H1 (cell line): ENCODE measurements at regions not wholly inside any gene's neighbourhood (a gene's known extent, or its start where the extent isn't known, plus 50 kb on each side); places are given as distances from the start of the nearest gene placed in this dataset.

ENCODE experiments used
- JUN ChIP-seq: IDR thresholded peaks from 2 replicates; pipeline ENCODE4 v1.6.1; 2011; ENCODE audit warnings: low read depth, mild to moderate bottlenecking, improper control_type of control experiment, low read length
- JUND ChIP-seq: IDR thresholded peaks from 2 replicates; pipeline ENCODE4 v1.6.1; 2011; ENCODE audit warnings: mild to moderate bottlenecking, improper control_type of control experiment, low read length
- NRF1 ChIP-seq: IDR thresholded peaks from 2 replicates; pipeline ENCODE4 v1.6.1; 2011; ENCODE audit warnings: mild to moderate bottlenecking, low read depth, low read length, improper control_type of control experiment
- POLR2A ChIP-seq, 2 experiments: IDR thresholded peaks; 1 replicate in 1 of 2; 2 replicates in 1 of 2; pipeline ENCODE4 v1.6.1; 2011; ENCODE audit warnings: low read depth in 2 of 2, low read length in 2 of 2, mild to moderate bottlenecking in 2 of 2; ENCODE audit errors: control extremely low read depth in 1 of 2
- SRF ChIP-seq: IDR thresholded peaks from 2 replicates; pipeline ENCODE4 v1.6.1; 2011; ENCODE audit warnings: mild to moderate bottlenecking, low read depth, low read length, moderate library complexity
- TF ChIP-seq, protein P1 (sequence below): fragments of 300-600 bp; sonication (generic); IDR thresholded peaks from 2 replicates; pipeline ENCODE4 v1.7.1; 2012; ENCODE audit warnings: low read length, moderate library complexity, mild to moderate bottlenecking, inconsistent platforms; ENCODE audit not compliant: insufficient replicate concordance
- TF ChIP-seq, protein P2 (sequence below): IDR thresholded peaks from 2 replicates; pipeline ENCODE4 v1.6.1; 2011; ENCODE audit warnings: low read length, improper control_type of control experiment

DNA sequence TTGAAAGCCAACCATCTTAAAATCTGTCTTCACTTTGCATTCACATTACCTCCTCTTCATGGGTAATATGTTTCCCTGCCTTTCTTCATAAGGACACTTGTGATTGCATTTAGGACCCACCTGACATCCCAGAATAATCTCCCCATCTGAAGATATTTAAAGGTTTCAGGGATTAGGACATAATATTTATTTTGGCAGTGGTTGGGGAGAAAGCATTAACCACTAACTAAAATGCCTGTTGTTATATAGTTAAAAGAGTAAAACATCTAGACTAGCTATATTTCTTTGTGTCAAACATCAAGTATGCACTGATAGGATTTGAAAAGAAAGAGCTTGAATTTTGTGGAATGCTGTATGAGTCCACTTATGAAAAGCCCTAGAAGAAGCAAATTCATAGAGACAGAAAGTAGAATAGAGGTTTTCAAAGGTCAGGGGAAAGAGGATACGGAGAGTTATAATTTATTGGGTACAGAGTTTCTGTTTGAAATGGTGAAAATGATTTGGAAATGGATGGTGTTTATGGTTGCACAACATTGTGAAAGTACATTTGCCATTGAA lies 457.7 kb upstream of the SPRY2 start (continued):
- TF ChIP-seq, protein P1, sequence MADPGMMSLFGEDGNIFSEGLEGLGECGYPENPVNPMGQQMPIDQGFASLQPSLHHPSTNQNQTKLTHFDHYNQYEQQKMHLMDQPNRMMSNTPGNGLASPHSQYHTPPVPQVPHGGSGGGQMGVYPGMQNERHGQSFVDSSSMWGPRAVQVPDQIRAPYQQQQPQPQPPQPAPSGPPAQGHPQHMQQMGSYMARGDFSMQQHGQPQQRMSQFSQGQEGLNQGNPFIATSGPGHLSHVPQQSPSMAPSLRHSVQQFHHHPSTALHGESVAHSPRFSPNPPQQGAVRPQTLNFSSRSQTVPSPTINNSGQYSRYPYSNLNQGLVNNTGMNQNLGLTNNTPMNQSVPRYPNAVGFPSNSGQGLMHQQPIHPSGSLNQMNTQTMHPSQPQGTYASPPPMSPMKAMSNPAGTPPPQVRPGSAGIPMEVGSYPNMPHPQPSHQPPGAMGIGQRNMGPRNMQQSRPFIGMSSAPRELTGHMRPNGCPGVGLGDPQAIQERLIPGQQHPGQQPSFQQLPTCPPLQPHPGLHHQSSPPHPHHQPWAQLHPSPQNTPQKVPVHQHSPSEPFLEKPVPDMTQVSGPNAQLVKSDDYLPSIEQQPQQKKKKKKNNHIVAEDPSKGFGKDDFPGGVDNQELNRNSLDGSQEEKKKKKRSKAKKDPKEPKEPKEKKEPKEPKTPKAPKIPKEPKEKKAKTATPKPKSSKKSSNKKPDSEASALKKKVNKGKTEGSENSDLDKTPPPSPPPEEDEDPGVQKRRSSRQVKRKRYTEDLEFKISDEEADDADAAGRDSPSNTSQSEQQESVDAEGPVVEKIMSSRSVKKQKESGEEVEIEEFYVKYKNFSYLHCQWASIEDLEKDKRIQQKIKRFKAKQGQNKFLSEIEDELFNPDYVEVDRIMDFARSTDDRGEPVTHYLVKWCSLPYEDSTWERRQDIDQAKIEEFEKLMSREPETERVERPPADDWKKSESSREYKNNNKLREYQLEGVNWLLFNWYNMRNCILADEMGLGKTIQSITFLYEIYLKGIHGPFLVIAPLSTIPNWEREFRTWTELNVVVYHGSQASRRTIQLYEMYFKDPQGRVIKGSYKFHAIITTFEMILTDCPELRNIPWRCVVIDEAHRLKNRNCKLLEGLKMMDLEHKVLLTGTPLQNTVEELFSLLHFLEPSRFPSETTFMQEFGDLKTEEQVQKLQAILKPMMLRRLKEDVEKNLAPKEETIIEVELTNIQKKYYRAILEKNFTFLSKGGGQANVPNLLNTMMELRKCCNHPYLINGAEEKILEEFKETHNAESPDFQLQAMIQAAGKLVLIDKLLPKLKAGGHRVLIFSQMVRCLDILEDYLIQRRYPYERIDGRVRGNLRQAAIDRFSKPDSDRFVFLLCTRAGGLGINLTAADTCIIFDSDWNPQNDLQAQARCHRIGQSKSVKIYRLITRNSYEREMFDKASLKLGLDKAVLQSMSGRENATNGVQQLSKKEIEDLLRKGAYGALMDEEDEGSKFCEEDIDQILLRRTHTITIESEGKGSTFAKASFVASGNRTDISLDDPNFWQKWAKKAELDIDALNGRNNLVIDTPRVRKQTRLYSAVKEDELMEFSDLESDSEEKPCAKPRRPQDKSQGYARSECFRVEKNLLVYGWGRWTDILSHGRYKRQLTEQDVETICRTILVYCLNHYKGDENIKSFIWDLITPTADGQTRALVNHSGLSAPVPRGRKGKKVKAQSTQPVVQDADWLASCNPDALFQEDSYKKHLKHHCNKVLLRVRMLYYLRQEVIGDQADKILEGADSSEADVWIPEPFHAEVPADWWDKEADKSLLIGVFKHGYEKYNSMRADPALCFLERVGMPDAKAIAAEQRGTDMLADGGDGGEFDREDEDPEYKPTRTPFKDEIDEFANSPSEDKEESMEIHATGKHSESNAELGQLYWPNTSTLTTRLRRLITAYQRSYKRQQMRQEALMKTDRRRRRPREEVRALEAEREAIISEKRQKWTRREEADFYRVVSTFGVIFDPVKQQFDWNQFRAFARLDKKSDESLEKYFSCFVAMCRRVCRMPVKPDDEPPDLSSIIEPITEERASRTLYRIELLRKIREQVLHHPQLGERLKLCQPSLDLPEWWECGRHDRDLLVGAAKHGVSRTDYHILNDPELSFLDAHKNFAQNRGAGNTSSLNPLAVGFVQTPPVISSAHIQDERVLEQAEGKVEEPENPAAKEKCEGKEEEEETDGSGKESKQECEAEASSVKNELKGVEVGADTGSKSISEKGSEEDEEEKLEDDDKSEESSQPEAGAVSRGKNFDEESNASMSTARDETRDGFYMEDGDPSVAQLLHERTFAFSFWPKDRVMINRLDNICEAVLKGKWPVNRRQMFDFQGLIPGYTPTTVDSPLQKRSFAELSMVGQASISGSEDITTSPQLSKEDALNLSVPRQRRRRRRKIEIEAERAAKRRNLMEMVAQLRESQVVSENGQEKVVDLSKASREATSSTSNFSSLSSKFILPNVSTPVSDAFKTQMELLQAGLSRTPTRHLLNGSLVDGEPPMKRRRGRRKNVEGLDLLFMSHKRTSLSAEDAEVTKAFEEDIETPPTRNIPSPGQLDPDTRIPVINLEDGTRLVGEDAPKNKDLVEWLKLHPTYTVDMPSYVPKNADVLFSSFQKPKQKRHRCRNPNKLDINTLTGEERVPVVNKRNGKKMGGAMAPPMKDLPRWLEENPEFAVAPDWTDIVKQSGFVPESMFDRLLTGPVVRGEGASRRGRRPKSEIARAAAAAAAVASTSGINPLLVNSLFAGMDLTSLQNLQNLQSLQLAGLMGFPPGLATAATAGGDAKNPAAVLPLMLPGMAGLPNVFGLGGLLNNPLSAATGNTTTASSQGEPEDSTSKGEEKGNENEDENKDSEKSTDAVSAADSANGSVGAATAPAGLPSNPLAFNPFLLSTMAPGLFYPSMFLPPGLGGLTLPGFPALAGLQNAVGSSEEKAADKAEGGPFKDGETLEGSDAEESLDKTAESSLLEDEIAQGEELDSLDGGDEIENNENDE: no peak
- TF ChIP-seq JUN: no peak
- TF ChIP-seq POLR2A (IDR thresholded peaks at IDR 0.05; ENCODE audit: control extremely low read depth in 1 of 2, low read depth in 2 of 2, low read length in 2 of 2): no peak
- TF ChIP-seq JUND: no peak
- no peak for TF ChIP-seq NRF1
- TF ChIP-seq, protein P2, sequence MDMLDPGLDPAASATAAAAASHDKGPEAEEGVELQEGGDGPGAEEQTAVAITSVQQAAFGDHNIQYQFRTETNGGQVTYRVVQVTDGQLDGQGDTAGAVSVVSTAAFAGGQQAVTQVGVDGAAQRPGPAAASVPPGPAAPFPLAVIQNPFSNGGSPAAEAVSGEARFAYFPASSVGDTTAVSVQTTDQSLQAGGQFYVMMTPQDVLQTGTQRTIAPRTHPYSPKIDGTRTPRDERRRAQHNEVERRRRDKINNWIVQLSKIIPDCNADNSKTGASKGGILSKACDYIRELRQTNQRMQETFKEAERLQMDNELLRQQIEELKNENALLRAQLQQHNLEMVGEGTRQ: no peak
- TF ChIP-seq SRF: no peak
